GM18861 (cell line): ENCODE measurements at regions not wholly inside any gene's neighbourhood (a gene's known extent, or its start where the extent isn't known, plus 50 kb on each side); places are given as distances from the start of the nearest gene placed in this dataset.
A peak's percentile ranks its signal among the peaks of the same experiment; 100 is the strongest.

Experiments used
- ATAC-seq: cut with Tn5 transposase; IDR thresholded peaks from one replicate; pipeline ENCODE4 v1.9.1; 2021; ENCODE audit not compliant: unreplicated experiment

DNA sequence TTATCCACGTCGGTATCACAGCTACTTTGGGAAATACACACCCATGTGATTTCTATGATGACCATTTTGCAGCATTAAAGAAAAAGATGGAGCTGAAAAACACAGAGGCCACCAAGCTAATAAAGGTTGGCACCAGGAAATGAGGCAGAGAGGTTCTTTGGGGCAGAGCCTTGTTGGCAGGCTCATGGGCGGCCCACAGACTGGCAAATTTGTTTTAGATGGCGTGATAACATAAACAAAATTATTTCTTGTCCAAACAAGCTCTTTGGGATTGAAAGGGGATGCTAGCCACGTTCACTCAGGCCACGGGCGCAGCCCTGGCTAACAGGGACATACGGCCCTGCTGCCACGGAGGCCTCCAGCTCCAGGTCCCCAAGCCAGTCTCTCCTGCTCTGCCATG is 135.9 kb upstream of the ZMIZ1 start:
- ATAC-seq: no peak

DNA sequence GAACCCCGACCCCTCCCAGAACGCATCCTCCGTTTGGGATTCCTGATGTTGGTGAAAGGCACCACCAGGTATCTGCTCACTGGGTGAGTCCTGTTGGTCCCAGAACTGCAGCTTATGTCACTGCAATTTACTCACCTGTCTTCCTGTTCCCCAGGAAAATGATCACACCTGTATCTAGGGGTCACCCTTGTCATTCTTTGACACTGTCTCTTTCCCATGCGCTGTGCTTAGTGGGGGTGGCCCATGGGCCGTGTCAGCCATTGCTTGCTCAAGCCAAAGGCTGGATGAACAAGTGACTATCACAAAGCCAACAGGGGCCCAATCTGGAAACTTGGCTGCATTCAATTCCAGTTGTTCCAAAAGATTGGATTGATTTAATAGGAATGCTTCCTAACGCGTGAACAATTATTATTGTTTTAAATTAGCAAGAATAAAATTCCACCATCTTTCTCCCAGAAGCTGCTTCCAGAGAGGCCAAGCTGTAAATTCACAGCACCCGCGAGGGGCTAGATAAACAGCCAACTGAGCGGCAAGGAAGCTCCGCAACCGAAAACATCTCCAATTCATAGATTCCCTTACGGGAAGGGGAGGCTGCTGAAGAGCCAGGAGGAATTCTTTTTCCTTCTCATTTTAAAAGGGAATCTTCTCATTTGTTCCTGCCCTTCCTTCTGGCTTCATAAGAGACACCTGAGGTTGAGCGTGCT is 134.8 kb upstream of the ZMIZ1 start:
- ATAC-seq: no peak

DNA sequence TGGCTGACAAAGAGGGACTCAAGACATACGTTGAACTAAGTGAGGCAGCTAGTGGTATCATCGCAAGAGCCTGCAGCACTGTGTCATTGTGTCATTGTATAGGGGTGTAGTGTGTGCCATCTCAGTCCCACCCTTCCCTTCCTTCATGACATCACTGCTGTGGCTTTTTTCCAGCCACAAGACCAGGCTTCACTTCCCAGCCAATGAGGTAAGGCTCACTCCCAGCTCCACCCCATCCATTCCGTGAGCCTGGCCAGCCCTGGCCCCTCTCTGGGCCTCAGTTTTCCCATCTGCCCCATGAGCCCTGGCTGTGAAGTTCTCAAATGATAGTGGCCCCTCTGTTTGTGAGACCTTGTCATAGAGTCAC is 134.3 kb upstream of the ZMIZ1 start:
- ATAC-seq: no peak

DNA sequence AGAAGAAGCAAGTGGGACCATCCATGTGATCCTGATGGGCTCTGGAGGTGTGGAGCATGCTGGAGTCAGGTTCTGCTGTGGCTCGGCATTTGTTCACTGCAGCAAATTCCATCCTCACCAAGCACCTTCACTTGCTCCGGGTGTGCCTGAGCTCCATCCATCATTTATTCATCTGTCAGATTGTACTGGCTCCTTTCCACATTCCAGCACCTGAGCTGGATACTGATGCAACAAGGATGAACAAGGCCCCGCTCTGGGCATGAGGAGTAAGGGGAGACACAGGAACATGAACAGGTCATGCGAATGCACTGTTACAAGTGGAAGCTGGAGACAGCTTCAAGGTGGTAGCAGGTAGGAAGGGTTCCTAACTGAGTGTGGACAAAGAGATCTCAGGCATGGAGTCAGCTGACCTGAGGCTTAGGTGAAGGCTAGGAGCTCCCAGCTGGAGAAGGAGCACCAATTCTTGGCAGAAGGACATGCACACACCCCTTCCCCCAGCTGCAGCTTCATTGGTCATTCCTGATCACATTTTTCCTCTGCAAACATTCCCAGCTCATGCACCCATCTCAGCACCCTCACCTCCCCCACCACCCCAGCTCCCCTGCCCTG is 133.7 kb upstream of the ZMIZ1 start:
- no peak for ATAC-seq

DNA sequence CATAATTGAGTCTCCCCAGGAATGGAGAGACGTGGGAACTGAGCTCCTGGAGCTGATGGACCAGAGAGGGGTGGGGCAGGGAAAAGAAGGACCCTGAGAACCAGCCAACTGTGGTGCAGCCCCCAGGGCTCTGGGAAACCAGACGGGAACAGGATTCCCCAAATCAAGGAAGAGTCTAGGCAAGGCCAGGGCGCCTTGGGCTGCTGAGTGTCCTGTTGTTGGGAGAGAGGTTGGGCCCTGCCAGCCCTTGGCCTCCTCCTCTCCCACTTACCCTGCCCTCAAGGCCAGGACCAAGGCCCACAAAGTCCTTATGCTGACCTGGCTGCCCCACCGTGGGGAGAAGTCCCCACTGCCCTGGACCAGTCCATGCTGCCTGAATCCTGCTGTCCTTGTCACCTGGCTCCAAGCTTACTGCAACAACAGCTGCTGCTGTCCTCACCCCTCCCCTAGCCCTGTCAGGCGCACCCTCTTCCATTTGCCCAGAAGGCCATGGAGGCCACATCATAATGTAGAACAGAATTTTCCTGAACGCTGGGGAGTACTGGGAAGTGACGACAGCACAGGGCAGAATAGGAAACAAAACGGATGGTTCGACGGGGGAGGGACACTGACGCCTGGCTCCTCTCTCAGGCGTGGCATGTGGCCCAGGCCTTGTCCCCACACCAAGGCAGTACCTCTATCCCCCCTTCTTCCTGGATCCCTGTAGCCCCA is 132.9 kb upstream of the ZMIZ1 start:
- no peak for ATAC-seq

DNA sequence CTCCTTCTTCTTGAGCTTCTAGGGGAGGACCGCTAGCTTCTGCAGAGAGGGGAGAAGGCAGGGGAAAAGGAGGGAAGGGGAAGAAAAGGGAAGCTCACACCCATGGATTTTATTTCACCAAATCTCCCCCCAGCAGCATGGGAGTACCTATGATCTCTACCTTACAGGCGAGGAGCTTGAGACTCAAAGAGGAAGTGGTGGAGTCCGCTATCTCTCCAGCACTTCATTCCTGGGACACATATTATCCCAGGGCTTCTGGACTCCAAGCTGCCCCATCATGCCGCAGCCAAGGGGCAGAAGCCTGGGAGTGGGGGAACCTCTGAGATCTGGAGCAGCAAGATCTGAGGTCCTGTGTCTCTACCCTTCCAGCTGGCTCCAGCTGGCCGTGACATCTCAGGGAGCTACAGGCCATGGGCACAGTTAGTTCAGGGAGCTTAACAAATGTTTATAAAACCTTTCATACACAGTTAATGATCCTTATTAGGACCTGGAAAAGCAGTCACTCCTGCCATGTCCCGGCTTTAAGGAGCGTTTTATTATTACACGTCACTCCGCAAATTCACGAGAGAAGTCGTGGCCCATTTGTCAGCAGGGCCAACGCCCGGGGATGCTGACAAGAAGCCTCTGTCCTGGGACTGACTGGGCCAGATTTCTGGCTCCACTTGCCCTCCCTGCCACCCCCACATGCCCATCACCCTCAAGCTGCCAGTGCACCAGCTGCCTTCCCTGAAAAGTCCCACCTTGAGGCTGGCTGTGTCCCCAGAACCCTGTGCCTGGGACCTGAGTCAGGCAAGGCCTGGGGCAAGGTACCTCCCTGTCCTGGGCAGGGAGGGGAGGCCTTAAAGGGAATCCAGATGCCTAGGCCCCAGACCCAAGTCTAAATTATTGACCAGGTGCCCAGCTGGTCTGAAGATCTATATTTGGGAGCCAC is 132.1 kb upstream of the ZMIZ1 start:
- ATAC-seq: no peak

DNA sequence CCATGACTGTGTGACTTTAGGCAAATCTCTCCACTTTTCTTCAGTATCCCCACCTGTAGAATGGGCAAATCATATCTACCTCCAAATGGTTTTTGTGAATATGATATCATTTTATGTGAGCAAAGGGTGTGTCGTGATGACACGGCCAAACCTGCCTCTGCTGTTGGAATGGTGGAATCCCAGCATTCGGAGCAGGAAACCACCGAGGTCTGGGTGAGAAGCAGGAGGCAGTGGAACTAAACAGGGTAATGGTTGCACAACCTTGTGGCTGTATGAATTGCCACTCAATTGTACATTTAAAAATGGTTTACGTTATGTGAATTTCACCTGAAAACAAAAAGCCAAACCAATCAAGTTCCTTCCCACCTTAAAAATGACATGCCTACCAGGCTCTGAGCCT is 131.4 kb upstream of the ZMIZ1 start:
- ATAC-seq: no peak

DNA sequence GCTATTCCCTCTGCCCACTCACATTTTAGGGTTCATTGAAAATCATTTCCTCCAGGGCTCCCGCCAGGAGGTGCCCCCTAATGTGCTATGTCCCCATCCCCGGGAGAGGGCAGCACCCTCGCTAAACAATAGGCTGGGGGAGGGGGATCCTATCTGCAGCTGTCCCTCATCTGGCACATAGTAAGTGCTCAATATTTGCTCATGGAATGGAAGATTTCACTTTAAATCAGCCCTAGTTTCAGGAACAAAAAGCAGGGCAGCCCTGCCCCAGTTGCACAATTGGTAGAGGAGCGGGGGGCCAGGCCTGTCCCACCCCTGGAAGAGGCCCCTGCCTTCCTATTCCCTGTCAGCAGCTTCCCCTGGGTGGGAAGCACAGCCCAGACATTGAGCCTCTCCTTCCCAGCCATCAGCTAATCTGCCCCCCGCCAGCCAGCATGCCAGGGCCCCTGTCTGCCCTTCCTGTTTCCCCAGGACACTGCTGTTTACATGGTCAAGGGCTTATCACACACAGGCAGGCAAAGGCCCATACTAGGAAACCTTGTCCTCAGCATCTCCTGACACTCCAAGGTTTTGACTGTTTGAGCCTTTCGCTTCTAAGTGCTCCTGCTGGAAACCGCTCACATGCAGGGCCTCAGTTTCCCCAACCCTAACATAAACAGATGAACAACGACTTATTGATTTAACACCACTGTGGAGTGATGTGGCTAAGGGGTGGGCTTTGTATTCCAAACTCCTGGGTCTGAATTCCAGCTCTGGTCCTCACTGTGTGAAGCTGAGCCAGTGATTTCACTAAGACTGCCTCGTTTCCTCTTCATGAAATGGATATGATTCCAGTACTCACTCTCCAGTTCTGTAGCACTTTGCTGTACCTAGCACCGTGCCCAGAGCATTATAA is 130.7 kb upstream of the ZMIZ1 start:
- ATAC-seq: no peak

DNA sequence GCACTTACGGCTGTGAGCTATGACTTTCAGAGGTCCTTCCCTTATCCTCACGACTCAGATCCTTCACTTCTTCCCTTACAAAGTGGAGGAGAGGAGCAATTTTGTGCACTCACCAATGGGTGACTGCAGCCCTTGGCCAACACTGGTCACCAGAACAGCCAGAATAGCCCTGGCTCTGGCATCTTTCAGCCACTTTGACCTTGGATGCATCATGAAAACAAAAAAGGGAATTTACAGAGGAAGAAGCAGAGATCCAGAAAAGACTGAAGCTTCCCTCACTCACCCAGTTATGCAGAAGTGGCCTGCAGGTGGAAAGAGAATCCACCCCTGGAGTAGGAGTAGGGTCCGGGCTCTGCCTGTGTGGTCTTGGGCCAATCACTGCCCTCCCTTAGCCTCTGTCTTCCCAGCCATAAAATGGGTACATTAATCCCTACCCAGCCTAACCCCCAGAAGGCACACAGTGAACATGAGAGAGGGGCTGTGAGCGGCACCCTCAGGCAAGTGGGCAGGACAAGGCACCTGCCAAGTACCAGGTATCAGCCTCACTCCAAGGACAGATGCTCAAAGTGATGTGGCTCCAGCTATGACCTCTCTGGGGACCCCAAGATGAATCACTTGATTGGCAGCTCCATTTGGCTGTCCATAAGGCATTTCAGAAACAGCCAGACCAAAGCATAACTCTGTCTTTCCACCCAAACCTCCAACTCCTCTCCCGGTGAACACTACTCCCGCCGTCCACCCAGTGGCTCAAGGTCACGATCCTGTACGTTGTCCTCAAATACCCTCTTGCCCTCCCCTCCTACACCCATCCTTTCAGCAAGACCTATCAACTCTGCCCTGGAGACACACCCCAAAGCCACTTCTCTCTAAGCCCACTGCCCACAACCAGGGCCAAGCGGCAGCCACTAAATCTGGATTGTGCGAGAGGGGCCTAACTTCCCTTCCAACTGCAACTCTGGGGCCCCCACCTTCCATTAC is 129.8 kb upstream of the ZMIZ1 start:
- no peak for ATAC-seq

DNA sequence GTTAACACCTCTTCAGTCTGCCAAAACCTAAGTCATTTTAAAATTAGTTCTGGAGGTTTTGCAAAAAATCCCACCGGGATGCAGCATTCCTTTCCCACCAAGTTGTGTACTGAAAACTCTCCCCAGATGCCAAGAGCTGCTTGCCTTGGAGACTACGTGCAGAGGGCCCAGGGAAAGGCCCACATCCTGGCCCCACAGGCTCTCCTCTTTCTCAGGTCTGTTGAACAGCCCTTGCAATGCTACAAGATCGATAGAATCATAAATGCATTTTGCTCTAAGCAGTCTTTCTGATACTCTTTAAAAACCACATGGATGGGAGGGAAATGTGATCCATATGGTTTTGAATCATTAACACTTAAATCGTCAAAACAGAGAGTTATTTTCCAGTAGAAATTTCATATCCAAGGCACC is 126.7 kb upstream of the ZMIZ1 start:
- no peak for ATAC-seq

DNA sequence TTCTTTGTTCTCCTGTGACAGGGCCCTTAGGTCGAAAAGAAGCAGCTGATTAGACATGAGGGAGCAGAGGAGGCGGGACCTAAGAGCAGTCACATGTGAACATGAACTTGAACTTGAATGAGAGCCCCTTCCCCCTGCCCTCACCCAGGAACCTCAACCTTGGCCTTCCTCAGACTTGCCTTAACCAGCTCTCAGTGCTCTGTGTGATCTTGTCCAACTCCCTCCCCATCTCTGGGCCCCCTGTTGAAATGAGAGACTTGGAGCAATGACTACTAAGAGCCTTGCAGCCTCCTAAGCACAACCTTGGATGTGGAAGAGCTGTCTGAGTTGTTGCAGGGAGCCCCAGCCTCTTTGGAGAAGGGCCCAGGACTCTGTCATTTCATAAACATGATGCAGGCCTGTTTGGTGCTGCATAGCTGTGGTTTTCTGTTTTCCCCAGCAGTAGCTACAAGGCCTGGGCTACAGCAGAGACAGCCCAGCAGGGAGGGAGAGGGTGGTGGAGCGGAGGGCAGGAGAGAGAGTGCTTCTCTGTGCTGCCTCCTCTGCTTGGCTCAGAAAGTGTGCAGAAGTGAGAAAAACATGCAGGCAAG is 123.9 kb upstream of the ZMIZ1 start:
- no peak for ATAC-seq

DNA sequence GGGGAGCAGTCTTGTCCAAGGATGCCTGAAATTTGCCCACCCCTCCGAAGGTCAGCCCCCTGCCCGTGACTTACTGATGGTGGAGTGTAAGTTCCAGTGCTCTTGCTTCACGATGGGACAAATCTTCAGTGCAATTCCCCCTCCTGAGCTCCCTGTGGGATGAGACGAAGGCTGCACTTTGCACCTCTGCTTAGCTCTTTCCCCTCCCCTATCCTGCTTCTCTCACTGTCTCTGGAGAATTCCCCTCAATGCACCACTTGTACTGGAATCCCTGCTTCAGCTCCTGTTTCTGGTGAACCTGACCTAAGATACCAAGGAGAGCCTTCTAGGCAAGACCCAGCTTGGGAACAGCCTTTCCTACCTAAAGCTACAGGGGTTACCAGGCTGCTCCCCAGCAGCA is 122.9 kb upstream of the ZMIZ1 start:
- no peak for ATAC-seq

DNA sequence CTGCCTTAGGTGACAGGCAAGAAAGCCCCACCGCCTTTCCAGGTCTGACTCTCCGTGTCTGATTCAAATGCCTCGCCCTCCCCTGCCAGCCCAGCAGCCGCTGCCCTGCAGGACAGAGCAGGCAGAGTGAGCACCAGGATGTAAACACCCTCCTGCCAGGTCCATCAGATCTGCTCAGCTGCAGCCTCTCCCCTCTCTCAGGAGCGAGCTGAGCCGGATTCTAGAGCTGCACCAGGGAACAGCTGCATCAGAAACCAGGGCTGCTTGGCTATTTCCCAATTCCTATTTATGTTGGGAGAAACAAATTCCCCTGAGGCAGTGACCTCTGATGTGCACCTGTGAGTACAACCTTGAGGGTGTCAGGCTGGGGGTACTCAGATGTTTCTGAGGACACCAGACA is 121.5 kb upstream of the ZMIZ1 start:
- ATAC-seq: no peak

DNA sequence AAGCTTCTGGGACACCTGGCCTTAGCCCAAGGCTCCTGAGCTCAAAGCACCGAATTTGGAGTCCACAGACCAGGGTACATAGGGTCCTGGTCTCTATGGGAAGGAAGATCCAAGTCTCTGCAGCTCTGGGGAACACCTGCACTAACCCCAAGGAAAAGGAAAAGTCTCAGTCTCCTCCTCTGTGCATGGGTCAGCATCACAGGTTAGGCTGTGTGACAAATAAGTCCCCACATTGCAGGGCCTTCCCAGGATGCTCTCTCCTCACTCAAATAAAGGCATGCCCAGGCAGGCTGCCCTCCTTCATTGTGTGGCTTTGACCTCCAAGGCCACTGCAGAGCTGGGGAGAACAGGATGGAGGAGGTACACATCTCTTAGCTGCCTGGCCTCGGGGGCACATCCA is 121.0 kb upstream of the ZMIZ1 start:
- no peak for ATAC-seq

DNA sequence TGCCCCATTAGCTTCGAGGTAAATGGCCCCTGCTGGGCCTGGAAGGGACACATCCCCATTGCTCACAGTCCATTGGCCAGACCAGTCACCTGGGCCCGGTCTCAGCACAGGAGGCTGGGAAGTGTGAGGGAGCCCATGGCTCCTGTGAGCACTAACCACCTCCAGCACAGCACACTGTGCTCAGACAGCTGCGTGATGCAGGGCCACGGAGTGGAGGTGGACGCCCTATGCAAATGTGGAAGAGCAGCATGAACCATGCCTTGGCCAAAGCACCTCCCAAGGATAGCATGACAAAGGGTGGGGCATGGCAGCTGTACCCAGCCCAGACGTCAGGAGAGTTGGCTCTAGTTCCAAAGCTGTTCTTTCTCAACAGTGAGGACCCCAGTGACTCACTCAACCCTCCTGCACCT is 120.1 kb upstream of the ZMIZ1 start:
- ATAC-seq: no peak

DNA sequence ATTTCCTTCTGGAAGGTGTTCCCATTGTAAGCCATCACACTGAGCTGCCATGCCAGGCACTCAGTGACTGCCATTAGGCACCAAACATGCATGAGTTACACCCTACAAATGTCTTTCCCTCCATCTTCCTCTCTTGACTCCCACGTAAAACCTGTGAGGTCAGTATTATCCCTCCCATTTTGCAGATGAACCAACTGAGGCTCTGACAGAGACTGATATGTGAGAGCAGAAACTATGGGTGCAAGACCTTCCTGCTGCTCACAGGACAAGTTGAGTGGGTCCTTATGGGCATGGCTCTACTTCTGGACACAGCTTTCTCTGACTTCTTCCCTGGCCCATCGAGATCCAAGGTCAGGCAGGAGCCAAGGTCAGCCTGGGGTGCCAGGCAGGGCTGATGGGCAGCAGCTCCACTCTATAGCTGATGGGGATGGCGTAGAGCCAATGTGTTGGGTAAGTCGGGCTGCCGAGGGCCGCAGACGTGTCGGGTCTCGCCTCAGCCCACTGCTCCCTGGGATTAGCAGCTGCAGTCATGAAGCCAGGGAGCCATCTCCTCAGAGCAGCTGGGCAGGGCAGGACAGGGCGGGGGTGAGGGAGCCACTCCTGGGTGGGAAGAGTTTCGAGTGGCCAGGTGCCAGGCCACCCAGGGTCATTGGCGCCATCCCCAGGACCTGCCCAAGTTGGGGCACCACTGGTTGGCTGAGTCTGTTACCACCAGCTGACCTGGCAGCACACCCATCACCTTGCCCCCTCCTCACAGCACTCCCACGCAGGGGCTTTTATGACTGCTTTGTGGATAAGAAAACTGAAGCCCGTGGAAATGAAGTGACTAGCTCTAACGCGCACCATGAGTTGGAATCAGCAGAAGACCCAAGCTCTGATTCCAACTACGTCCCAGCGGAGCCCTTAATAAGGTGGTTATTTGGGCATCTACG is 117.8 kb upstream of the ZMIZ1 start:
- ATAC-seq: no peak

DNA sequence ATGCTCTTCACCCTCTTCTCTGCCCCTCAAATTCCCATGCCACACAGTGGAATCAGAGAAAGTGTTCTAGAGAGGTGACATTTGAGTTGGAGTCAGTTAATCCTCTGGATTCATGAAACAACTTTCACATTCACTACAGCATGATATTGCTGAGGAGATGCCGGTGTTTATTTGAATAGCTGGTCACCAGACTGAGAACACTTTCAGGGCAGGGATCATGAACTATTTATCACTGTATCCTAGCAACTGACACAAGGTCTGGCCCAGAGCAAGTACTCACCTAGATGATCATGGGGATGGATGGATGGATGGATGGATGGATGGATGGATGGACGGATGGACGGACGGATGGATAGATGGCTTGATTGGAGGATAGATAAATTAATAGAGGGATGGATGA is 116.7 kb upstream of the ZMIZ1 start:
- no peak for ATAC-seq

DNA sequence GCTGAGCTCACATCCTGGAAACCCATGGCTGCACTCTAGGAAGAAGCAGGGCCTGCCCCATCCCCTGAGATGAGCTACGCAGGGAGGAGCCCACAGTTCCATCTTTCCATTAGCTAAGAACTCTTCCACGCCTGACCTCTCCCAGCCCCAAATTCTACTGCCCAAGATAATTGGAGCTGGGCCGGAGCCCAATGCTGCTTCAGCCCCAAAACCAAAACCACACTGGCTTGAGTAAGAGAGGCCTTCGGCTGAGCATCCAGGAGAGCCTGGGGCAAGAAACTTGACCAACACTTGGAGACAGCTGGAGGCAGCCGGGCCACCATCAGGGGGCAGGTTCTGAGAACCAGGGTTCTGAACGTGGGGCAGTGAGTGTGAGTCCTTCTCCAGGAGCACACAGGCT is 116.1 kb upstream of the ZMIZ1 start:
- ATAC-seq: peak; percentile 16
